Mesenchymal stem cell (in vitro differentiated cells and primary cell): ENCODE measurements at regions not wholly inside any gene's neighbourhood (a gene's known extent, or its start where the extent isn't known, plus 50 kb on each side); places are given as distances from the start of the nearest gene placed in this dataset.
A peak's percentile ranks its signal among the peaks of the same experiment; 100 is the strongest.

Source experiments
- DNase-seq: peaks from one replicate; pipeline ENCODE4 v3.0.0-alpha.2; 2013
- H2AFZ ChIP-seq: one replicate; pipeline ENCODE4 v1.6.1; 2013; ENCODE audit warnings: low read depth, mild to moderate bottlenecking, control low read depth, inconsistent platforms, low read length, moderate library complexity
- H2AK5ac ChIP-seq: 2 replicates; pipeline ENCODE4 v1.6.1; 2013; ENCODE audit warnings: low read length, moderate library complexity, mild to moderate bottlenecking, inconsistent platforms; ENCODE audit not compliant: severe bottlenecking
- H2BK120ac ChIP-seq: one replicate; pipeline ENCODE4 v1.6.1; 2013; ENCODE audit warnings: low read depth, mild to moderate bottlenecking, inconsistent platforms, low read length, moderate library complexity
- H2BK12ac ChIP-seq, 2 experiments: one replicate each; pipeline ENCODE4 v1.6.1; 2013; ENCODE audit warnings: inconsistent platforms in 2 of 2, low read length in 2 of 2, mild to moderate bottlenecking in 2 of 2, moderate library complexity in 2 of 2, control low read depth in 1 of 2
- H2BK15ac ChIP-seq: one replicate; pipeline ENCODE4 v1.6.1; 2013; ENCODE audit warnings: mild to moderate bottlenecking, low read depth, inconsistent platforms; ENCODE audit not compliant: poor library complexity, severe bottlenecking
- H2BK5ac ChIP-seq: 2 replicates; pipeline ENCODE4 v1.6.1; 2013; ENCODE audit warnings: low read depth, mild to moderate bottlenecking, low read length, control low read depth, inconsistent platforms; ENCODE audit not compliant: poor library complexity, severe bottlenecking
- H3K14ac ChIP-seq, 2 experiments: one replicate each; pipeline ENCODE4 v1.6.1; 2013; ENCODE audit warnings: inconsistent platforms in 2 of 2, low read length in 2 of 2, control low read depth in 1 of 2, mild to moderate bottlenecking in 1 of 2, moderate library complexity in 1 of 2
- H3K18ac ChIP-seq, 2 experiments: one replicate each; pipeline ENCODE4 v1.6.1; 2013; ENCODE audit warnings: inconsistent platforms in 2 of 2, low read length in 2 of 2, control low read depth in 1 of 2, low read depth in 1 of 2, mild to moderate bottlenecking in 1 of 2
- H3K23ac ChIP-seq, 2 experiments: one replicate each; pipeline ENCODE4 v1.6.1; 2013; ENCODE audit warnings: inconsistent platforms in 2 of 2, low read length in 2 of 2, mild to moderate bottlenecking in 2 of 2, moderate library complexity in 2 of 2, control low read depth in 1 of 2
- H3K27ac ChIP-seq: 2 replicates; pipeline ENCODE4 v1.5.1; 2013; ENCODE audit warnings: mild to moderate bottlenecking, moderate library complexity, low read length, control low read depth, inconsistent platforms; ENCODE audit not compliant: poor library complexity, severe bottlenecking
- H3K27me3 ChIP-seq, 2 experiments: 2 replicates each; pipeline versions ENCODE4 v1.6.1 to v1.7.0; 2013; ENCODE audit warnings: low read length in 2 of 2, mild to moderate bottlenecking in 2 of 2, moderate library complexity in 2 of 2, control low read depth in 1 of 2, inconsistent platforms in 1 of 2; ENCODE audit not compliant: control insufficient read depth in 1 of 2, insufficient read depth in 1 of 2
- H3K36me3 ChIP-seq, 2 experiments: 2 replicates each; pipeline versions ENCODE4 v1.6.1 to v1.7.0; 2013; ENCODE audit warnings: low read length in 2 of 2, control low read depth in 1 of 2, inconsistent platforms in 1 of 2, low read depth in 1 of 2, mild to moderate bottlenecking in 1 of 2; ENCODE audit not compliant: insufficient read depth in 2 of 2, control insufficient read depth in 1 of 2
- H3K4ac ChIP-seq, 2 experiments: one replicate each; pipeline ENCODE4 v1.6.1; 2013; ENCODE audit warnings: inconsistent platforms in 2 of 2, low read length in 2 of 2, mild to moderate bottlenecking in 2 of 2, moderate library complexity in 2 of 2, control low read depth in 1 of 2, low read depth in 1 of 2
- H3K4me1 ChIP-seq: 2 replicates; pipeline ENCODE4 v1.6.1; 2013; ENCODE audit warnings: low read depth, low read length, control low read depth; ENCODE audit not compliant: control insufficient read depth, insufficient read depth
- H3K4me2 ChIP-seq: 2 replicates; pipeline ENCODE4 v1.6.1; 2013; ENCODE audit warnings: low read length, mild to moderate bottlenecking, inconsistent platforms; ENCODE audit not compliant: poor library complexity, severe bottlenecking
- H3K4me3 ChIP-seq, 2 experiments: 2 replicates each; pipeline versions ENCODE4 v1.5.1 to v1.7.0; 2013; ENCODE audit warnings: low read length in 2 of 2, mild to moderate bottlenecking in 2 of 2, control low read depth in 1 of 2, low read depth in 1 of 2; ENCODE audit not compliant: insufficient read depth in 1 of 2
- H3K79me1 ChIP-seq: replicated peaks from 2 replicates; pipeline ENCODE4 v1.6.1; 2013; ENCODE audit warnings: mild to moderate bottlenecking, control low read depth, low read length, inconsistent platforms; ENCODE audit not compliant: poor library complexity, severe bottlenecking
- H3K9ac ChIP-seq: 2 replicates; pipeline ENCODE4 v1.7.0; 2013; ENCODE audit warnings: mild to moderate bottlenecking, low read length, moderate library complexity
- H3K9me3 ChIP-seq: 2 replicates; pipeline ENCODE4 v1.7.0; 2013; ENCODE audit warnings: mild to moderate bottlenecking, low read length; ENCODE audit not compliant: control insufficient read depth
- H4K8ac ChIP-seq: one replicate; pipeline ENCODE4 v1.6.1; 2013; ENCODE audit warnings: inconsistent platforms, mild to moderate bottlenecking, low read length, moderate library complexity
- H4K91ac ChIP-seq: one replicate; pipeline ENCODE4 v1.6.1; 2013; ENCODE audit warnings: mild to moderate bottlenecking, low read length, inconsistent platforms
- WGBS: methylation state at CpG from one replicate; pipeline ENCODE4 v1.1.7; 2013; ENCODE audit warnings: mixed read lengths; 5-methylcytosine and 5-hydroxymethylcytosine counted together

GRCh38 chr5:135228222-135228621, 170.8 kb downstream of the MACROH2A1 start:
- H3K9me3 ChIP-seq: peaks cover 9% of the 10 kb centered on the region
- H3K9ac ChIP-seq: no peak overlapping the region
- H3K27me3 ChIP-seq: peaks cover 3 to 10% of the 10 kb centered on the region in 2 experiments
- no peak overlapping the region for H3K4ac ChIP-seq
- no peak overlapping the region for H2BK12ac ChIP-seq
- no peak overlapping the region for H4K91ac ChIP-seq
- H4K8ac ChIP-seq: no peak overlapping the region
- no peak overlapping the region for H3K27ac ChIP-seq
- no peak overlapping the region for H3K23ac ChIP-seq
- H3K4me3 ChIP-seq: no peak overlapping the region
- no peaks in the 10 kb centered on the region for H3K79me1 ChIP-seq
- no peak overlapping the region for H2BK15ac ChIP-seq
- no peak overlapping the region for H2BK5ac ChIP-seq
- peaks cover 12% of the 10 kb centered on the region for H3K4me1 ChIP-seq
- no peak overlapping the region for H2BK120ac ChIP-seq
- no peak overlapping the region for H3K14ac ChIP-seq
- H2AFZ ChIP-seq: no peak overlapping the region
- H3K4me2 ChIP-seq: no peak overlapping the region
- H3K36me3 ChIP-seq: no peaks in the 10 kb centered on the region
- no peak overlapping the region for H2AK5ac ChIP-seq
- 86% methylated on average over 1 of the region's 1 CpG for WGBS
- DNase-seq: no peak
- H3K18ac ChIP-seq: no peak overlapping the region

DNA sequence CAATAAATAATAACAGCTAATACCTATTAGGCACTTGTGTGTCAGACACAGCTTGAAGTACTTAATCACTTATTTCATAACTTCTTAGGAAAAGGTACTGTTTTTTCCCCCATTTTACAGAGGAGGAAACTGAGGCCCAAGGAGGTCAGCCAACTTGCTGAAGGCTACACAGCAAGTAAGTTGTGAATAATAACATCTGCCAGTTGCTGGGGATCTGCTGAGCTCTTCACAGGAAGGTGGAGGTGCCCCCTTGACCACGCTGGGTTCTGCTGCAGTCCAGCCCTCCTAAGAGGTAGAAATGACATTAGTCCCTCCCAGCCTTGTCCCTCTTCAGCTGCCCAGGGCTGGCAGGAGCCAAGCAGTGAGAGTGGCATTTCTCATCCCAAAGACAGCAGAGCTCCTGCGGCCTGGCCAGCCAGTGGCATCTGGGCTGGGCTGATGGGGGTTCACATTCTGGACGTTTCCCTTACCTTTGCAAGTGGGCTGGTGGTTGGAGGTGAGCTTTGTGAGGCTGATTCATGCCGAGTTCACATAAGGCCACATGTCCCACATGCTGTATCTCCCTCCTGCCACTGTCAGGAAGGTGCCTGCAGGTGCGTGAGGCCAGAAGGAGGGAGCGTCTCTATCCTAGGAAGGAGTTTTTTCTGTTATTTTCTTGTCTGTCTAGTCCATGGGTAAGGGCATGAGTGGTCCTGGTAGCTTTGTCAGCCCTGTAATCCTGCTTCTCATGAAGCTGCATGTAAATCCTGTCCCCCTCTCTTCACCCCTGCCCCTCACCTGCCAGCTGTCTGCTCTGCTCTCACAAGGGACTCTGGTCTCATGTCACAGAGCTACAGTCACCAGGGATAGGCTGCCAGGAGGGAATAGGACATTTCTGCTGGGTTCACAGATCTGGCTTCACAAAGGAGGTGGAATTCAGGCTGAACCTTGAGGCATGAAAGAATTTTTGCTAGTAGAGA, 171.7 kb downstream of the MACROH2A1 start:
- Histone ChIP-seq H3K4me1 (peaks cover 8% of the 10 kb centered on the region), H2BK12ac (peak overlapping the region in 1 of 2 experiments; percentile 49), H2BK120ac (no peak overlapping the region), H3K9ac (no peak overlapping the region), H3K9me3 (peaks cover 9% of the 10 kb centered on the region), H3K79me1 (no peaks in the 10 kb centered on the region), H2AFZ (no peak overlapping the region), H4K91ac (no peak overlapping the region), H3K4me3 (no peak overlapping the region), H2BK15ac (no peak overlapping the region), H2BK5ac (no peak overlapping the region), H2AK5ac (no peak overlapping the region), H4K8ac (peak overlapping the region; percentile 5), H3K14ac (no peak overlapping the region), H3K4me2 (no peak overlapping the region), H3K27me3 (peaks cover 3 to 10% of the 10 kb centered on the region in 2 experiments), H3K36me3 (no peaks in the 10 kb centered on the region), H3K23ac (peak overlapping the region in 1 of 2 experiments; percentile 1), H3K18ac (no peak overlapping the region), H3K27ac (no peak overlapping the region), H3K4ac (no peak overlapping the region)
- 79% methylated on average over 4 of the region's 6 CpGs for WGBS
- no peak for DNase-seq

DNA sequence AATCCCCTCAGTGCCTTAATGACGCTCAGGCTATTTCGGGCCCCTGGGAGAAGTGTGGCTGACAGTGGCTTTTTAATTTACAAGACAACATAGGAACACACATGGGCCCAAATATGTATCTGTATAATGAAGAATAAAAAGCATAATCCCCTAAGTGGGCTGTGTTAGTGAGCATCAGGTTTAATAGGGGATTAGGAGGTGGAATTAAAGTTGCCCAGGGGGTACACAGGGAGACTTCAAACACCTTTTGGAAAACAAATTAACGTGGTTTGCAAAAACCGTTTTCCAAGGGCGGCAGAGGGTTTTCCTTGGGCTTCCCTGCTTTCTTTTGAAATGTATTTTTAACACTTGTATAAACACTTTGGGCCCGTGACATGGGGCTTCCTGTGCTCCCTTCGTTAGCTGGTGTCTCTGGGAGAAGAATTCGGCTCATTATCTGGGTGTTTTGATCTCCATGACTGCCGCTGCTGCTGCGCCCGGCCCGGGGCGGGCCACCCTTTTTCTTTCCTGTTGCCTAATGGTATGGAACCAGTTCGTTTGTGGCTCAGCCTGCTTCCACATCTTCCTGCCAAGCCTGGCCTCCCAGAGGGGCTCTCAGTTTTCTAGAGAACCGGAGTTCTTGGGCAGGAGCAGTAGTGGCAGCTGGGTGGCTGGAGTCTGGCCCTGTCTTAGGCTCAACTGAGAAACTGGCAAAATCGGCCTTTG, 173.0 kb downstream of the MACROH2A1 start:
- H3K27me3 ChIP-seq: peaks cover 3 to 10% of the 10 kb centered on the region in 2 experiments
- no peak overlapping the region for H2BK12ac ChIP-seq
- no peak overlapping the region for H4K91ac ChIP-seq
- H3K4me3 ChIP-seq: no peak overlapping the region
- no peak overlapping the region for H3K9ac ChIP-seq
- no peak overlapping the region for H3K23ac ChIP-seq
- no peak for DNase-seq
- H3K36me3 ChIP-seq: no peaks in the 10 kb centered on the region
- peak overlapping the region; percentile 65 for H2BK15ac ChIP-seq
- H4K8ac ChIP-seq: peak overlapping the region; percentile 54
- H3K14ac ChIP-seq: no peak overlapping the region
- H3K18ac ChIP-seq: peak overlapping the region; percentile 28 to 54
- peak overlapping the region in 1 of 2 experiments; percentile 18 for H3K4ac ChIP-seq
- H2AFZ ChIP-seq: no peak overlapping the region
- H2AK5ac ChIP-seq: no peak overlapping the region
- H3K4me2 ChIP-seq: no peak overlapping the region
- no peaks in the 10 kb centered on the region for H3K79me1 ChIP-seq
- H3K4me1 ChIP-seq: peaks cover 8% of the 10 kb centered on the region
- H2BK120ac ChIP-seq: peak overlapping the region; percentile 30
- WGBS: 34% methylated on average over 13 of the region's 16 CpGs
- H3K27ac ChIP-seq: no peak overlapping the region
- H2BK5ac ChIP-seq: no peak overlapping the region
- peaks cover 9% of the 10 kb centered on the region for H3K9me3 ChIP-seq
